Progenitor cell of endocrine pancreas (in vitro differentiated cells): ENCODE measurements at regions not wholly inside any gene's neighbourhood (a gene's known extent, or its start where the extent isn't known, plus 50 kb on each side); places are given as distances from the start of the nearest gene placed in this dataset.

ENCODE experiments used
- DNase-seq: peaks from one replicate; pipeline ENCODE4 v3.0.0; 2021; ENCODE audit warnings: low spot score; ENCODE audit not compliant: unreplicated experiment
- H3K27ac Mint-ChIP-seq: 2 replicates; pipeline ENCODE4 v1.8.0; 2021; ENCODE audit warnings: mild to moderate bottlenecking, moderate library complexity, mixed read lengths
- H3K27me3 Mint-ChIP-seq: 2 replicates; pipeline ENCODE4 v1.8.0; 2021; ENCODE audit warnings: mixed read lengths
- H3K36me3 Mint-ChIP-seq: 2 replicates; pipeline ENCODE4 v1.8.0; 2022; ENCODE audit warnings: mixed read lengths; ENCODE audit not compliant: insufficient read depth
- H3K4me1 Mint-ChIP-seq: 2 replicates; pipeline ENCODE4 v1.8.0; 2021; ENCODE audit warnings: low read depth, mixed read lengths
- H3K4me3 Mint-ChIP-seq: 2 replicates; pipeline ENCODE4 v1.8.0; 2021; ENCODE audit warnings: low read depth, mild to moderate bottlenecking, moderate library complexity, mixed read lengths
- H3K9me3 Mint-ChIP-seq: 2 replicates; pipeline ENCODE4 v1.8.0; 2021; ENCODE audit warnings: low read depth, mixed read lengths
- TF ChIP-seq, protein P1 (sequence below): fragments of 200-600 bp; sonication (generic); IDR thresholded peaks from one replicate; pipeline ENCODE4 v1.5.0; 2021; ENCODE audit warnings: antibody characterized with exemption, mild to moderate bottlenecking; ENCODE audit not compliant: unreplicated experiment

DNA sequence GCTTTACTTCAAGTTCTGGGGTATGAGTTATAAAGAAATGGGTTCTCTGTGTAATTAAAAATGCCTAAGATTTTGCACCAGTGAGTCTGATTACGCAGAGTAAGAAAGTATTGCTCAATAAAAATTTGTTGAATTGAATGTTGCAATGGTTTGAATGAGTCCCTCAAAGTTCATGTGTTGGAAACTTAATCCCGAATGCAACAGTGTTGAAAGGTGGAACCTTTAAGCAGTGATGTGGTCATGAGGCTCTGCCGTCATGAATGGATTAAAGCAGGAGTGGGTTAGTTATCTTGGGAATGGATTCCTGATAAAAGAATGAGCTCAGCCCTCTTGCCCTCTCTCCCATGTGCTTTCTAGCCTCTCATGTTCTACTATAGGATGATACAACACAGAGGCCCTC lies 52.6 kb upstream of the SESN3 start:
- no peaks in the 10 kb centered on the region for H3K27me3 Mint-ChIP-seq
- H3K4me1 Mint-ChIP-seq: peaks cover 35% of the 10 kb centered on the region
- peak overlapping the region; percentile 8 for H3K27ac Mint-ChIP-seq
- H3K4me3 Mint-ChIP-seq: no peak overlapping the region
- DNase-seq: no peak
- TF ChIP-seq, protein P1, sequence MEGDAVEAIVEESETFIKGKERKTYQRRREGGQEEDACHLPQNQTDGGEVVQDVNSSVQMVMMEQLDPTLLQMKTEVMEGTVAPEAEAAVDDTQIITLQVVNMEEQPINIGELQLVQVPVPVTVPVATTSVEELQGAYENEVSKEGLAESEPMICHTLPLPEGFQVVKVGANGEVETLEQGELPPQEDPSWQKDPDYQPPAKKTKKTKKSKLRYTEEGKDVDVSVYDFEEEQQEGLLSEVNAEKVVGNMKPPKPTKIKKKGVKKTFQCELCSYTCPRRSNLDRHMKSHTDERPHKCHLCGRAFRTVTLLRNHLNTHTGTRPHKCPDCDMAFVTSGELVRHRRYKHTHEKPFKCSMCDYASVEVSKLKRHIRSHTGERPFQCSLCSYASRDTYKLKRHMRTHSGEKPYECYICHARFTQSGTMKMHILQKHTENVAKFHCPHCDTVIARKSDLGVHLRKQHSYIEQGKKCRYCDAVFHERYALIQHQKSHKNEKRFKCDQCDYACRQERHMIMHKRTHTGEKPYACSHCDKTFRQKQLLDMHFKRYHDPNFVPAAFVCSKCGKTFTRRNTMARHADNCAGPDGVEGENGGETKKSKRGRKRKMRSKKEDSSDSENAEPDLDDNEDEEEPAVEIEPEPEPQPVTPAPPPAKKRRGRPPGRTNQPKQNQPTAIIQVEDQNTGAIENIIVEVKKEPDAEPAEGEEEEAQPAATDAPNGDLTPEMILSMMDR: no peak
- H3K9me3 Mint-ChIP-seq: peaks cover 4% of the 10 kb centered on the region
- no peaks in the 10 kb centered on the region for H3K36me3 Mint-ChIP-seq

DNA sequence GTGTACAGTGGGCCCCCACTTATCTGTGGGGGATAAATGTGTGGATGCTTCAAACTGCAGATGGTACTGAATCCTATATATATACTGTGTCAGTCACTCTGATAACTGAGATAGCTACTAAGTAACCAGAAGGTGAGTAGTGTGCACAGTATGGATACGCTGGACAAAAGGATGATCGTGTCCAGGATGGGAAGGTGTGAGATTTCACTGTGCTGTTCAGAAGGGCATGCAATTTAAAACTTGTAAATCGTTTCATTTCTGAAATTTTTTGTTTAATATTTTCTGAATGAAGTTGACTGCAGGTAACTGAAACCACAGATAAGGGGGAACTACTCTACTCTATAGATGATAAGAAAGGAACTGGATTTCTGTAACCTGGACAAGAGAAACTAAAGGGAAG lies 52.1 kb upstream of the SESN3 start:
- H3K27ac Mint-ChIP-seq: peak overlapping the region; percentile 46
- H3K9me3 Mint-ChIP-seq: peaks cover 4% of the 10 kb centered on the region
- H3K4me1 Mint-ChIP-seq: peaks cover 35% of the 10 kb centered on the region
- H3K27me3 Mint-ChIP-seq: no peaks in the 10 kb centered on the region
- no peak overlapping the region for H3K4me3 Mint-ChIP-seq
- no peak for DNase-seq
- H3K36me3 Mint-ChIP-seq: no peaks in the 10 kb centered on the region
- TF ChIP-seq, protein P1: no peak

DNA sequence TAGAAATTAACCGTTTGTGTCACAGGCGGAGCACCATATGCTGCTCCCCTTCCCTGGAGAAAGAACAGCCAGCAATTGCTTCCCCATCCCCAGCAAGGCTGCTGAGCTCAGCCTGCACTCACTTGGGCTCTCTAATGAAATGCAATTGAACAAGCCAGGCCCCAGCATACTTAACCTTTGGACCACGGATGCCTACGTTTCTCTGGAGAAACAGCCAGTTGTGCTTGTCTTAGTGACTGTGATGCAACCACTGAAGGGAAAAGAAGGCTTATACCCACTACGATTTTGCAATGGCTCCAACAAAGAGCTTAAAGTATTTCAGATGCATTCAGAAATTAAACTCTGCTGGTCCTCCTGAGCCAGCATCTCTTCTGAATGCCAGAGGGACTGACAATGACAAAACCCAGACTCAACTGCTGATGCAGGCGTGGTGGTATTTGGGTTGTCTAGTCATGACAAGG lies 51.3 kb upstream of the SESN3 start:
- Mint-ChIP-seq H3K9me3 (peaks cover 4% of the 10 kb centered on the region), H3K36me3 (no peaks in the 10 kb centered on the region), H3K27ac (peak overlapping the region; percentile 78), H3K4me1 (peaks cover 35% of the 10 kb centered on the region), H3K27me3 (no peaks in the 10 kb centered on the region), H3K4me3 (no peak overlapping the region)
- DNase-seq: no peak
- TF ChIP-seq, protein P1: no peak
